Calu3 (cell line): ENCODE measurements at regions not wholly inside any gene's neighbourhood (a gene's known extent, or its start where the extent isn't known, plus 50 kb on each side); places are given as distances from the start of the nearest gene placed in this dataset.

Experiments used
- BruUV-seq: library from RNA; stranded (reverse); fragments of 400-500 nt; replicated peaks from 2 replicates; lab custom pipeline; 2021; lab: Mats Ljungman, UMichigan
- CTCF ChIA-PET: fragments of 300-600 bp; sonication (Branson Sonifier 250); formaldehyde crosslinking; loops from one replicate; lab custom pipeline; 2022; ENCODE audit warnings: antibody characterized with exemption; lab: Charles Lee
- DNase-seq: peaks from one replicate; pipeline ENCODE4 v3.0.0; 2022
- H3K27ac Mint-ChIP-seq: one replicate; pipeline ENCODE4 v1.8.0; 2022; ENCODE audit warnings: mixed read lengths; ENCODE audit not compliant: unreplicated experiment
- H3K27me3 Mint-ChIP-seq: one replicate; pipeline ENCODE4 v1.8.0; 2022; ENCODE audit warnings: mixed read lengths; ENCODE audit not compliant: unreplicated experiment
- H3K36me3 Mint-ChIP-seq: one replicate; pipeline ENCODE4 v1.8.0; 2022; ENCODE audit warnings: mild to moderate bottlenecking, moderate library complexity, mixed read lengths; ENCODE audit not compliant: insufficient read depth, unreplicated experiment
- H3K4me1 Mint-ChIP-seq: one replicate; pipeline ENCODE4 v1.8.0; 2022; ENCODE audit warnings: mild to moderate bottlenecking, low read depth, mixed read lengths; ENCODE audit not compliant: unreplicated experiment
- H3K4me3 Mint-ChIP-seq: one replicate; pipeline ENCODE4 v1.8.0; 2022; ENCODE audit warnings: mild to moderate bottlenecking, low read depth, moderate library complexity, mixed read lengths; ENCODE audit not compliant: unreplicated experiment
- H3K9me3 Mint-ChIP-seq: one replicate; pipeline ENCODE4 v1.8.0; 2022; ENCODE audit warnings: low read depth, mixed read lengths; ENCODE audit not compliant: unreplicated experiment
- CTCF ChIP-seq: fragments of 200-600 bp; IDR thresholded peaks from one replicate; pipeline ENCODE4 v1.8.0; 2022; ENCODE audit warnings: antibody characterized with exemption; ENCODE audit not compliant: unreplicated experiment
- intact Hi-C: fragments of 100-400 bp; cut with micrococcal nuclease; formaldehyde crosslinking; loops from one replicate; pipeline ENCODE4 v1.10.0; 2022; ENCODE audit not compliant: unreplicated experiment

GRCh38 chr4:130356873-130357272 lies 1260.9 kb downstream of the C4orf33 start:
- Mint-ChIP-seq H3K36me3 (no peaks in the 10 kb centered on the region), H3K9me3 (no peaks in the 10 kb centered on the region), H3K27ac (no peak overlapping the region), H3K4me1 (no peaks in the 10 kb centered on the region), H3K4me3 (no peak overlapping the region), H3K27me3 (no peaks in the 10 kb centered on the region)
- TF ChIP-seq CTCF, result no peak
- intact Hi-C loops, result loop anchor here (5.0 to 10.0 kb wide), 2 partner anchors 60 to 992 kb away; no protein-coding TSS in a partner anchor
- no TSS peak for BruUV-seq
- CTCF ChIA-PET, result no interaction called here
- DNase-seq, result no peak

GRCh38 chr4:130359542-130359941 lies 1263.6 kb downstream of the C4orf33 start:
- Mint-ChIP-seq H3K4me3 (no peak overlapping the region), H3K27ac (no peak overlapping the region), H3K27me3 (no peaks in the 10 kb centered on the region), H3K4me1 (no peaks in the 10 kb centered on the region), H3K36me3 (no peaks in the 10 kb centered on the region), H3K9me3 (no peaks in the 10 kb centered on the region)
- TF ChIP-seq CTCF, result no peak
- no peak for DNase-seq
- intact Hi-C loops, result loop anchor here (1.0 to 10.0 kb wide), 4 partner anchors 58 to 995 kb away; no protein-coding TSS in a partner anchor
- no TSS peak for BruUV-seq
- CTCF ChIA-PET, result no interaction called here

DNA sequence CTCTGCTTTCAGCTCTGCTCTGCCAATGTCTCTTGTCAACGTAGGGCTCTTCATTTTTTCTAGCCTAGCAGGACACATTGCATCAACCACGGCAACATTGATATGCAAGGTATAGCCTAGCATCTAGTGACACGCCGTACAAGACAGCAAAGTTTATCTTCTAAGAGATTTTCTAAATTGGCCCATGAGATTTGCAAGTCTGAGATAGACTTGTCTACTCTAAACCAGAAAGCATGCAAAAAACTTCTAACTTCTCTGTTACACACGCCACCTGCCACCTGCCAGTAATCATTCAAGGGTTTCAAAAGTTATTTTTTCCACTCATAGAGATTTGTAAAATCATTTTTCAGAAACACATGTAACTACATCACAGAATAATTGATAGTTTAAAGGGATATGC lies 1265.7 kb downstream of the C4orf33 start:
- H3K4me1 Mint-ChIP-seq, result no peaks in the 10 kb centered on the region
- H3K27ac Mint-ChIP-seq, result no peak overlapping the region
- H3K9me3 Mint-ChIP-seq, result no peaks in the 10 kb centered on the region
- CTCF ChIA-PET, result no interaction called here
- no peak for DNase-seq
- H3K27me3 Mint-ChIP-seq, result no peaks in the 10 kb centered on the region
- BruUV-seq, result no TSS peak
- H3K4me3 Mint-ChIP-seq, result no peak overlapping the region
- intact Hi-C loops, result loop anchor here (5.0 to 10.0 kb wide), 2 partner anchors 203 to 721 kb away; no protein-coding TSS in a partner anchor
- no peak for TF ChIP-seq CTCF
- no peaks in the 10 kb centered on the region for H3K36me3 Mint-ChIP-seq

DNA sequence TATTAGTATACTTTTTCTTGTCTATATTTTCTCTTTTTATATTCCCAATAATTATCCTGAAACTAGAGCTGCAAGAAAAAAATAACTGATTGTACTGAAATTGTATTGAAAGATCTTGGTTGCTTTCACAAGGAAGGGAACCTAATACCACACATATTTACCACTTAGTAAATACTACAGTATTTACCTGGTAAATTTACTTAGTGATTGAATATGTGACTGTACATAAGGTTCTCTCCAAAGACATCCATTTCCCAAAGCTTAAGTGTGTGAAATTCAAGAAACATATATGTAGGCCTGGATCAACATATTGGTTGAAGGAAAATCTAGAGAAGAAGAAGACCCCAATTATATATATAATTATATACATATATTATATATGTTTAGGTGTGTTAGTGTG lies 1272.7 kb downstream of the C4orf33 start:
- Mint-ChIP-seq H3K36me3 (no peaks in the 10 kb centered on the region), H3K27ac (no peak overlapping the region), H3K9me3 (no peaks in the 10 kb centered on the region), H3K27me3 (no peaks in the 10 kb centered on the region), H3K4me1 (no peaks in the 10 kb centered on the region), H3K4me3 (no peak overlapping the region)
- BruUV-seq, result no TSS peak
- TF ChIP-seq CTCF, result no peak
- intact Hi-C loops, result loop anchor here (10.0 kb wide), 1 partner anchor 196 kb away; no protein-coding TSS in a partner anchor
- CTCF ChIA-PET, result no interaction called here
- DNase-seq, result no peak
